Astrocyte of the cerebellum (primary cell): ENCODE measurements at regions not wholly inside any gene's neighbourhood (a gene's known extent, or its start where the extent isn't known, plus 50 kb on each side); places are given as distances from the start of the nearest gene placed in this dataset.

Experiments
- DNase-seq: peaks from one replicate; pipeline ENCODE4 v3.0.0-alpha.2; 2011; ENCODE audit warnings: low read depth
- H3K4me3 ChIP-seq: 2 replicates; pipeline ENCODE4 v1.5.1; 2011; ENCODE audit warnings: mild to moderate bottlenecking, low read depth, low read length, moderate library complexity
- in situ Hi-C: cut with HindIII; loops from 2 replicates; pipeline ENCODE4 v1.10.0; 2017; ENCODE audit warnings: low sequenced_read_pairs
- TF ChIP-seq, protein P1 (sequence below): IDR thresholded peaks from 2 replicates; pipeline ENCODE4 v1.5.1; 2012; ENCODE audit warnings: low read length, low read depth, moderate library complexity, mild to moderate bottlenecking; ENCODE audit errors: missing control alignments

DNA sequence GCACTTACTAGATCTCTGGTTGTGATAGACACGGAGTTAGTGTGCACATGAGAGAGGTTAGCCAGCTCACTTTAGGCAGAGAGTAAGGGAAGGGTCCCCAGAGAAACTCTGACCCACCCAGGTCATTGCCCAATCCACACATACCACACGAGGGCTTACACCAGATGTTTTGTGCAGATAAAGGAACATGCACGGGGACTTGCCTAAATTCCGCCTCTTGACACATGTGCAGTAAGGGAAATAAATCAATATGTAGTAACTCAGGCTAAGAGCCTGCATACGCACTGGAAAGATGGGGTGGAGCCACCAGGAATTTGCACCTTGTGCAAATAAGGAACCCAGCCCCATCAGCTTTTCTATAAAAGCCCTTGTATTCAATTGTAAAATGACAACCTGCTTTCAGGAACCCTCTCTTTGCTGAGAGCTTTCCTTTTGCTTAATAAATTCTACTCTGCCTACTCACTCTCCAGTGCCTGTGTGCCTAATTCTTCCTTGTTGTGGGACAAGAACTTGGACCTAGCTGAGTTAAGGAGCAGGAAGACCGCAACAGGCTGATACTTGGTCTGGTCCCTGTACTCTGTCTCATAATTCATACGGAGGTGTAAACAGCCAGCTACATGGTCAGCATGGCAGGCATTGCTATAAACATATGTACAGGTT, 120.2 kb downstream of the EMP1 start:
- TF ChIP-seq, protein P1, sequence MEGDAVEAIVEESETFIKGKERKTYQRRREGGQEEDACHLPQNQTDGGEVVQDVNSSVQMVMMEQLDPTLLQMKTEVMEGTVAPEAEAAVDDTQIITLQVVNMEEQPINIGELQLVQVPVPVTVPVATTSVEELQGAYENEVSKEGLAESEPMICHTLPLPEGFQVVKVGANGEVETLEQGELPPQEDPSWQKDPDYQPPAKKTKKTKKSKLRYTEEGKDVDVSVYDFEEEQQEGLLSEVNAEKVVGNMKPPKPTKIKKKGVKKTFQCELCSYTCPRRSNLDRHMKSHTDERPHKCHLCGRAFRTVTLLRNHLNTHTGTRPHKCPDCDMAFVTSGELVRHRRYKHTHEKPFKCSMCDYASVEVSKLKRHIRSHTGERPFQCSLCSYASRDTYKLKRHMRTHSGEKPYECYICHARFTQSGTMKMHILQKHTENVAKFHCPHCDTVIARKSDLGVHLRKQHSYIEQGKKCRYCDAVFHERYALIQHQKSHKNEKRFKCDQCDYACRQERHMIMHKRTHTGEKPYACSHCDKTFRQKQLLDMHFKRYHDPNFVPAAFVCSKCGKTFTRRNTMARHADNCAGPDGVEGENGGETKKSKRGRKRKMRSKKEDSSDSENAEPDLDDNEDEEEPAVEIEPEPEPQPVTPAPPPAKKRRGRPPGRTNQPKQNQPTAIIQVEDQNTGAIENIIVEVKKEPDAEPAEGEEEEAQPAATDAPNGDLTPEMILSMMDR, result no peak
- in situ Hi-C loops, result no loop called here
- DNase-seq, result no peak
- no peak overlapping the region for H3K4me3 ChIP-seq

DNA sequence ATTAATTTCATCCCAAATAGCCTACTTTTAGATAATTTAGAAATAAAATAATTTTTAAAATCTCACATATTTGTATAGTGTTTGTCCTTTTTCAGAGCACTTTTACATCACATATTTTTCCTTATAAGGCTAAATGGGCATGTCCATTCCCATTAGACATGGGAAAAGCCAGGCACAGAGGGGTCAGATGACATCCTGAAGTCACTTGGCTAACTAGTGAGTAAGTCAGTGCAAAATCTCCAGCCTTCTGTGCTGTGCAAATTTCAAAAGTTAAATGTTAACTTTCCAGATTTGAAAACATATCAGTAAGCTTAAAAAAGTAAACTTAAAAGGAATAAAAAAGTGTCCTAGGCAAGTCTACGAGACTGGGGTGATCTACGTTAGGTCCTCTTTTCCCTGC, 117.4 kb downstream of the EMP1 start:
- no peak for DNase-seq
- TF ChIP-seq, protein P1, result no peak
- no peak overlapping the region for H3K4me3 ChIP-seq
- in situ Hi-C loops, result no loop called here

DNA sequence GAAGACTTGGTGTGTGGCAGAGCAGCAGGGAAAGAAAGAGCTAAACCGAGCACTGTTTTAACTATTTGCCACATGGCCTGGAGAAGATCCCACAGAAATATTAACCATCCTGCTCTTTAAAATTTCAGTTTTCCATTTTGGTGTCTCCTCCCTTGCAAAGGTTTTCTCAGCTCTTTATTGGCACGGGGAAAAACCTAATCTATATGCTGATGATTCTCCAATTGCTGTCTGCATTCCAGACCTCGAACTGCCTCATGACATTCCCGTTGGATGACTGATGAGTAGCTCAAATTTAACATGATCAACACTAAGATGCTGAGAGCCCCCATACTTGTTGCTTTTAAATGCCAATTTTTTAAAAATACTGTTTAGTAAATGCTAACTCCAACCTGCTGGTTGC, 115.0 kb downstream of the EMP1 start:
- H3K4me3 ChIP-seq, result no peak overlapping the region
- TF ChIP-seq, protein P1, result no peak
- no peak for DNase-seq
- in situ Hi-C loops, result no loop called here

DNA sequence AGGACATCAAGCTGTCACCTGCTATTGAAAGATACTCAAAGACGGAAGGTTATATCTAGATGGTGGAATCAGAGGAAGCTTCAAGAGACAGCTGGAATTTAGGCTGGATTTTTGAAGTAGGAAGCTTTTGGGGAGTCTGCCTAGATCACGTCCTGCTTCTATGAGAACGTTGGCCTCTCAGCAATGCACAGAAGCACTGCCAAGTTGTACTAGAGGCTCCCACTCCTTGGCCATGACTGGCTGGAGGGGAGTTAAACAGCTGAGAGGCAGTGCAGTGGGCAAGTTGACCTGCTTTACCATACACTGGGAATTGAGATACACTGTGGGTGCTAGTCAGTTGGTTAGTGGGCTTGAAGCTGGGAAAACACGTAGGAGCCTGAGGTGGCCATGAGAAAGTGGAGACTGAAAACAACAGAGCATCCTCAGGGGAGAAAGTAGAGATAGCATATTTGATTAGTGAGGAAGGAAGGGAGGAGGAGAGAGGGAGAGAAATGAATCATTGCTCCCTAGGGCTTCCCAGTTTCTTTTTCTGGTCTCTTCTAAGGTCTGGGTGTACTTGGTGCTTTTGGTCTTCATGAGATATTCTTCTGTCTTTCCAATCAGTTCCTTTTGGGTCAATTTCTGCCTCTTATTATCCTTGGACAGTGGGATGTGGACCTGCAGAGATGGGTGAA, 110.8 kb downstream of the EMP1 start:
- DNase-seq, result no peak
- H3K4me3 ChIP-seq, result no peak overlapping the region
- TF ChIP-seq, protein P1, result no peak
- in situ Hi-C loops, result no loop called here

DNA sequence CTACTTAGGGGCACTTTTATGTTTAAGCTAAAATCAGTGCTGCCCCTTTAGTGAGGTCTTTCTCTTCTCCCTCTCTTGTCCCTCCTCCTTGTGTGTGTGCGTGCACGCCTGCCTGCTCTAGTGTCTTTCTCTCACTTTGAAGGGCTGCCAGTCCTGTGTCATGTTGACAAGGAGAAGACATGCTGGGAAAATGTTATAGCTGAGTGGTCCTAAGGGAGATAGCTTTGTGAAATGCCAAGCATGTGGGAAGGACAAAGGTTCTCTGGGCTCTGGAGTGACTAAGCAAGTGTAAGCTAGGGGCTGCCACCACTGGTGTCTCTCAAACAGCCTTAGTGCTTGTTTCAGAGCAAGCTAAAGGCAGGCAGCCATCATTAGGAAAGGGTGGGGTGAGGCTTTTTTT, 108.4 kb downstream of the EMP1 start:
- no peak overlapping the region for H3K4me3 ChIP-seq
- in situ Hi-C loops, result no loop called here
- no peak for DNase-seq
- TF ChIP-seq, protein P1, result no peak

DNA sequence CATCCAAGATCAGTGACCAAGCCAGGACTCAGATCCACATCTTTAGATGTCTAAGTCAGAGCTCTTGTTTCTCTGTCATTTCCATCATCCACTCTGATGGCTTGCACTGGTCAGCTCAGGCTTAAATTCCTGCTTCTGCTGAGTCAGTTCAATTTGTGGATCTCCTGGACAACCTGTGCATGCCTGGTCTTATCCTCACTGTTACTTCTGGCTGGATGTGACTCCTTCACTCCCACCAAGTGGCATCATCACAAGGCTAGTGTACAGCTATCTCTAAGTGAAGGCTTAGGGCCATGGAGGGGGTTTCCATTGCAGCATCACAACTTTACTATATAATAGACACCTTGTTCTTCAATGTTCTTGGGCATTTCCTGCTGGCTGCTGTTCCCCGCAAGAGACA, 102.9 kb downstream of the EMP1 start:
- in situ Hi-C loops, result no loop called here
- DNase-seq, result no peak
- H3K4me3 ChIP-seq, result no peak overlapping the region
- TF ChIP-seq, protein P1, result no peak
